ENCODE measurements at regions not wholly inside any gene's neighbourhood (a gene's known extent, or its start where the extent isn't known, plus 50 kb on each side); places are given as distances from the start of the nearest gene placed in this dataset.

DNA sequence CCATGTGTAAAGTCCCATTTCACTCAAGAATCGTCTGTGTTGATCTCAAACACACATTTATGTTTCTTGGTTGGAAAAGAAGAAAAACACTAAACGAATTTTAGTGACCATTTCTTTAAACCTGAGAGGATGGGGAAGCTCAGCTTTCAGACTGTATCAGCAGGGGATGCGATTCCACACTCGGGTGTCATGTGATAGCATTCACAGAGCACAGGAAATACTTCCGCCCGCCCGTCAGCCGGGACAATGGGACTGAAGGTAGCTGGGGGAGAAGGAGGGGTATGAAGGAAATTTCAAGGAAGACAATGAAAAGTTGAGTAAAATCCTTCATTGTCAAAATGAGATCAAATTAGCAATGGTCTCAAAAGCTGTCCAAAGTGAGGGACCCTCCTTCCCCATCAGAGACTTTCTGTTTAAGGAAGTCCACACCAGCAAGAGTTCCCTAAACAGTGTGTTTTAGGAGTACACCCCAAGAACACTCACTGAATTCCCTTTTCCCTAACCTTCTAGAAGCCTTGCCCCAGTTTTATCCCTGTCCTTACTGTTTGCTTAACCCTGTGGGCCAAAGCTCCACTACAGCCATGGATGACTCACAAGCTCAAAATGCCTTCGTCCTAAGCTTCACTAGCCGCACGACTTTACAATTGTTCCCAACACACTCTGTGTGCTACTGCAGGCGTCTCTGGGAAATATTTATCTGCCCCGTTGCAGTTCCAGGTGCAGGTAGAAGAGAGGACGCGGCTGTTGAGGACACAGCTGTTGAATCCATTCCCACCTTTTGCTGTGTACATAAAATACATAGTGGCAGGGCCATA is 51.4 kb upstream of the SIM2 start:
- TF ChIP-seq, protein P1, sequence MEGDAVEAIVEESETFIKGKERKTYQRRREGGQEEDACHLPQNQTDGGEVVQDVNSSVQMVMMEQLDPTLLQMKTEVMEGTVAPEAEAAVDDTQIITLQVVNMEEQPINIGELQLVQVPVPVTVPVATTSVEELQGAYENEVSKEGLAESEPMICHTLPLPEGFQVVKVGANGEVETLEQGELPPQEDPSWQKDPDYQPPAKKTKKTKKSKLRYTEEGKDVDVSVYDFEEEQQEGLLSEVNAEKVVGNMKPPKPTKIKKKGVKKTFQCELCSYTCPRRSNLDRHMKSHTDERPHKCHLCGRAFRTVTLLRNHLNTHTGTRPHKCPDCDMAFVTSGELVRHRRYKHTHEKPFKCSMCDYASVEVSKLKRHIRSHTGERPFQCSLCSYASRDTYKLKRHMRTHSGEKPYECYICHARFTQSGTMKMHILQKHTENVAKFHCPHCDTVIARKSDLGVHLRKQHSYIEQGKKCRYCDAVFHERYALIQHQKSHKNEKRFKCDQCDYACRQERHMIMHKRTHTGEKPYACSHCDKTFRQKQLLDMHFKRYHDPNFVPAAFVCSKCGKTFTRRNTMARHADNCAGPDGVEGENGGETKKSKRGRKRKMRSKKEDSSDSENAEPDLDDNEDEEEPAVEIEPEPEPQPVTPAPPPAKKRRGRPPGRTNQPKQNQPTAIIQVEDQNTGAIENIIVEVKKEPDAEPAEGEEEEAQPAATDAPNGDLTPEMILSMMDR (IDR thresholded peaks at IDR 0.05) = no peak
- Histone ChIP-seq H3K36me3 (no peaks in the 10 kb centered on the region), H3K9me3 (no peaks in the 10 kb centered on the region), H3K27ac (no peak overlapping the region), H3K4me1 (ENCODE audit: control insufficient read depth in 1 of 2, low read depth in 2 of 2) (no peaks in the 10 kb centered on the region), H3K4me3 (no peak overlapping the region), H3K27me3 (replicated peaks; ENCODE audit: insufficient read depth) (no peaks in the 10 kb centered on the region)
- ATAC-seq (ENCODE audit: insufficient number of reproducible peaks, low FRiP score, low read depth) (no peak), DNase-seq (ENCODE audit: low spot score) (no peak)
